C4-2B (cell line): ENCODE measurements at regions not wholly inside any gene's neighbourhood (a gene's known extent, or its start where the extent isn't known, plus 50 kb on each side); places are given as distances from the start of the nearest gene placed in this dataset.

Source experiments
- H3K27ac ChIP-seq: fragments of 450-650 bp; 2 replicates; pipeline ENCODE4 v1.5.1; 2017
- ZFX ChIP-seq: fragments of 450-650 bp; IDR thresholded peaks from 2 replicates; pipeline ENCODE4 v1.6.1; 2017
- TF ChIP-seq, protein P1 (sequence below): fragments of 450-650 bp; conservative IDR thresholded peaks from 2 replicates; pipeline ENCODE4 v1.5.1; 2017; ENCODE audit warnings: mild to moderate bottlenecking

DNA sequence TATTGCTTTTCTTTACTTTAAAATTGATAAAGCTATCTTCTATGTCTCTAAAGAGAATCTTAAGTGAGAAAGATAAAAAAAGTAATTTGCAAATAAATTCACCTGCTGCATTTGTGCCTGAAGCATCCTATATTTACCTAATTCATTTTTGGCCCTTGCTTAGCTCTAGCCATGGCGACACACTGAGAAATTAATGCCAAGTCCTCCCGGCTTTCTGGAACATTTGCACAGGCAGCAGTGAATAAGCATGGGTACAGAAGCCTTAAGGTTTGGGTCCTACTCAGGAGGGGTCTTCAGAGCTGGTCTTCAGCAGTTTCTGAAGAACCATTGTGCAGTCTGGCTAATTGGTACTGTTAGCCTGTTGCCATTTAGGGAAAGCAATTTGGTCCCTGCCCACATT lies 73.9 kb upstream of the ZEB2 start:
- H3K27ac ChIP-seq: no peak overlapping the region
- no peak for TF ChIP-seq ZFX
- TF ChIP-seq, protein P1, sequence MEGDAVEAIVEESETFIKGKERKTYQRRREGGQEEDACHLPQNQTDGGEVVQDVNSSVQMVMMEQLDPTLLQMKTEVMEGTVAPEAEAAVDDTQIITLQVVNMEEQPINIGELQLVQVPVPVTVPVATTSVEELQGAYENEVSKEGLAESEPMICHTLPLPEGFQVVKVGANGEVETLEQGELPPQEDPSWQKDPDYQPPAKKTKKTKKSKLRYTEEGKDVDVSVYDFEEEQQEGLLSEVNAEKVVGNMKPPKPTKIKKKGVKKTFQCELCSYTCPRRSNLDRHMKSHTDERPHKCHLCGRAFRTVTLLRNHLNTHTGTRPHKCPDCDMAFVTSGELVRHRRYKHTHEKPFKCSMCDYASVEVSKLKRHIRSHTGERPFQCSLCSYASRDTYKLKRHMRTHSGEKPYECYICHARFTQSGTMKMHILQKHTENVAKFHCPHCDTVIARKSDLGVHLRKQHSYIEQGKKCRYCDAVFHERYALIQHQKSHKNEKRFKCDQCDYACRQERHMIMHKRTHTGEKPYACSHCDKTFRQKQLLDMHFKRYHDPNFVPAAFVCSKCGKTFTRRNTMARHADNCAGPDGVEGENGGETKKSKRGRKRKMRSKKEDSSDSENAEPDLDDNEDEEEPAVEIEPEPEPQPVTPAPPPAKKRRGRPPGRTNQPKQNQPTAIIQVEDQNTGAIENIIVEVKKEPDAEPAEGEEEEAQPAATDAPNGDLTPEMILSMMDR: no peak

- no peak for TF ChIP-seq ZFX
- TF ChIP-seq, protein P1: no peak
- no peak overlapping the region for H3K27ac ChIP-seq
These were observed 72.8 kb upstream of the ZEB2 start for GRCh38 chr2:144592500-144593256.

- H3K27ac ChIP-seq: no peak overlapping the region
- TF ChIP-seq, protein P1: no peak
- no peak for TF ChIP-seq ZFX
These were observed 67.4 kb upstream of the ZEB2 start for GRCh38 chr2:144587306-144587705.

- TF ChIP-seq ZFX: no peak
- TF ChIP-seq, protein P1: no peak
- no peak overlapping the region for H3K27ac ChIP-seq
These were observed 66.6 kb upstream of the ZEB2 start for GRCh38 chr2:144586476-144586875.

GRCh38 chr2:144583741-144584453 lies 64.0 kb upstream of the ZEB2 start:
- no peak for TF ChIP-seq ZFX
- TF ChIP-seq, protein P1: no peak
- H3K27ac ChIP-seq: no peak overlapping the region

- TF ChIP-seq, protein P1: no peak
- no peak for TF ChIP-seq ZFX
- no peak overlapping the region for H3K27ac ChIP-seq
These were observed 63.4 kb upstream of the ZEB2 start for GRCh38 chr2:144583381-144583729.

GRCh38 chr2:144582651-144583380 lies 62.9 kb upstream of the ZEB2 start:
- TF ChIP-seq ZFX: no peak
- TF ChIP-seq, protein P1: no peak
- H3K27ac ChIP-seq: no peak overlapping the region
